GM19351 (cell line): ENCODE measurements at regions not wholly inside any gene's neighbourhood (a gene's known extent, or its start where the extent isn't known, plus 50 kb on each side); places are given as distances from the start of the nearest gene placed in this dataset.
"Not testable (repeated sequence)": the region's sequence is repeated elsewhere in the genome, so short reads cannot be mapped to it uniquely, and the experiment has no call there.

ENCODE experiments used
- ATAC-seq: cut with Tn5 transposase; IDR thresholded peaks from one replicate; pipeline ENCODE4 v1.9.1; 2021; ENCODE audit warnings: mild to moderate bottlenecking, moderate library complexity; ENCODE audit not compliant: unreplicated experiment

GRCh38 chr12:97005174-97005573, 98.1 kb downstream of the NEDD1 start:
- no peak for ATAC-seq

GRCh38 chr12:97005646-97006045, 98.6 kb downstream of the NEDD1 start:
- no peak for ATAC-seq

GRCh38 chr12:97006585-97006984, 99.5 kb downstream of the NEDD1 start:
- ATAC-seq = no peak

- ATAC-seq = peak; percentile 32
Measured at GRCh38 chr12:97016163-97016562, 109.1 kb downstream of the NEDD1 start.

GRCh38 chr12:97017213-97017612, 110.2 kb downstream of the NEDD1 start:
- ATAC-seq = peak; percentile 71

GRCh38 chr12:97022536-97023230, 115.6 kb downstream of the NEDD1 start:
- no peak for ATAC-seq

GRCh38 chr12:97024393-97024792, 117.3 kb downstream of the NEDD1 start:
- no peak for ATAC-seq

- no peak for ATAC-seq
Measured at GRCh38 chr12:97026901-97027300, 119.8 kb downstream of the NEDD1 start.

GRCh38 chr12:97027482-97027881, 120.4 kb downstream of the NEDD1 start:
- no peak for ATAC-seq

- no peak for ATAC-seq
Measured at GRCh38 chr12:97038131-97038530, 131.1 kb downstream of the NEDD1 start.

- ATAC-seq = no peak
Measured at GRCh38 chr12:97038834-97039233, 131.8 kb downstream of the NEDD1 start.

- no peak for ATAC-seq
Measured at GRCh38 chr12:97046901-97047300, 139.8 kb downstream of the NEDD1 start.

- no peak for ATAC-seq
Measured at GRCh38 chr12:97047361-97047760, 140.3 kb downstream of the NEDD1 start.

GRCh38 chr12:97048421-97049035, 141.5 kb downstream of the NEDD1 start:
- ATAC-seq = peak; percentile 54

- no peak for ATAC-seq
Measured at GRCh38 chr12:97050509-97050908, 143.5 kb downstream of the NEDD1 start.

GRCh38 chr12:97051341-97051740, 144.3 kb downstream of the NEDD1 start:
- no peak for ATAC-seq

- ATAC-seq = no peak
Measured at GRCh38 chr12:97061171-97061570, 154.1 kb downstream of the NEDD1 start.

- no peak for ATAC-seq
Measured at GRCh38 chr12:97063292-97063935, 156.4 kb downstream of the NEDD1 start.

- ATAC-seq = no peak
Measured at GRCh38 chr12:97075161-97075933, 168.3 kb downstream of the NEDD1 start.

GRCh38 chr12:97075934-97076630, 169.0 kb downstream of the NEDD1 start:
- no peak for ATAC-seq

- not testable (repeated sequence) for ATAC-seq
Measured at GRCh38 chr12:97076912-97077311, 169.9 kb downstream of the NEDD1 start.
